ENCODE measurements at regions not wholly inside any gene's neighbourhood (a gene's known extent, or its start where the extent isn't known, plus 50 kb on each side); places are given as distances from the start of the nearest gene placed in this dataset.
"Not testable (repeated sequence)": the region's sequence is repeated elsewhere in the genome, so short reads cannot be mapped to it uniquely, and the experiment has no call there.

- DNase-seq (ENCODE audit: low read depth, low spot score); H3K4me3 ChIP-seq (ENCODE audit: low read length): not testable (repeated sequence)
Measured at GRCh38 chr2:111530239-111530965, 353.6 kb downstream of the ANAPC1 start.

DNA sequence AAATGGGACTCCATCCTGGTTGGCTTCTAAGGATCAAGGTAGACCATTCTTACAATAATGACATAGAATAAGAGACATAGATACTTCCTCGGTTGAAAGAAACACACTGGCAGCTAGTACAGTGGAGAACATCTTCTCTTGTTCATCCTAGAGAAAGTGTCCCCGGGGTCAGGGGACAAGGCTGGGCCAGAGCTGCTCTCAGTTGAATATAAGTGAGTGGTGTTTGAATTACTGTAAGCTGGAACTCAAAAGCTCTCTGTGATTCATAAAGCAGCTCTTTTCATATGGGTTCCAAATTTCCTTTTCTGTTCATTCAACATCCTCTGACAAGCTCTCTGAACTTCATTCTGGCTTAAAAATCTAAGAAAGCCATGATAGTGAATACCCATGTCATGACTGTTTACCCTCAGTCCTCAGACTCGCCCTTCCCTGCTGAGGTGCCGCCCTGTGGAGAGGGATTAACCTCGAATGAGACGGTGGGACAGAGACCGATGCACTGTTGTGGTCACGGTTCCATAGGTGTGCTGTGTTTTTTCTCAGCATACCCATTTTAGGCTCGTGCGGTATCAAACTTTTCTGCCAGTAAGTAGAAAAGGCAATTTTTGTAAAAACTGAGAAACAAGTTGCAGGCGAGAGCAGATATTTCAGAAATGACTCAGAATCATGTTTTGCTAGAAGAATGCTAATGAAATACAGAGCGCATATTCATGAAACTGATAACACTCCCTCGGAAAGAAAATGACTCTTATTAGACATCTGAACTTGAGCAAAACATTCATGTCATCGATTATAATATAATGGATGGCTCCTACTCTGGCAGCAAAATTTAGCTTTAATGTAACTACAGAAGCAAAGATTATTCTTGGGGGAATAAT is 351.1 kb downstream of the ANAPC1 start:
- DNase-seq (ENCODE audit: low read depth, low spot score); H3K4me3 ChIP-seq (ENCODE audit: low read length): not testable (repeated sequence)

- H3K4me3 ChIP-seq (ENCODE audit: low read length); DNase-seq (ENCODE audit: low read depth, low spot score): not testable (repeated sequence)
Measured at GRCh38 chr2:111533557-111534247, 350.3 kb downstream of the ANAPC1 start.

GRCh38 chr2:111534910-111535352 is 349.1 kb downstream of the ANAPC1 start:
- no peak overlapping the region for H3K4me3 ChIP-seq (ENCODE audit: low read length)
- DNase-seq (ENCODE audit: low read depth, low spot score), result no peak

DNA sequence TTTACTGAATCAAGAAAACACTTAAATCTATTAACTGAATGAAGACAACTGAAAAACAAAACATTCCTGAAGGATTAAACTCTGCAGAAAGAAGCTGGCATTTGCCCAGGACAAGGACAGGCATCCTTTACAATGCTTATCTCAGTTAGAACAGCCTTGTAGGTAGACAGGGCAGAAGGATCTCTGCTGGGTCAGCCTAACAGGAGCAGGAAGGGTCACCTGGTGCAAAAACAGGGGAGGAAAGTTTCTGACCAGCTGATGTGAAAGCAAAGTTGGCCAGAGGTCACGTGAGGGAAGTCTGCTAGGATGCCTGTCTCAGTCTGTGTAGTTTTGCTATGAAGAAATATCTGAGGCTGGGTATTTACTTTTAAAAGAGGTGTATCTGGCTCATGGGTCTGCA is 348.6 kb downstream of the ANAPC1 start:
- no peak for DNase-seq (ENCODE audit: low read depth, low spot score)
- H3K4me3 ChIP-seq (ENCODE audit: low read length), result no peak overlapping the region

DNA sequence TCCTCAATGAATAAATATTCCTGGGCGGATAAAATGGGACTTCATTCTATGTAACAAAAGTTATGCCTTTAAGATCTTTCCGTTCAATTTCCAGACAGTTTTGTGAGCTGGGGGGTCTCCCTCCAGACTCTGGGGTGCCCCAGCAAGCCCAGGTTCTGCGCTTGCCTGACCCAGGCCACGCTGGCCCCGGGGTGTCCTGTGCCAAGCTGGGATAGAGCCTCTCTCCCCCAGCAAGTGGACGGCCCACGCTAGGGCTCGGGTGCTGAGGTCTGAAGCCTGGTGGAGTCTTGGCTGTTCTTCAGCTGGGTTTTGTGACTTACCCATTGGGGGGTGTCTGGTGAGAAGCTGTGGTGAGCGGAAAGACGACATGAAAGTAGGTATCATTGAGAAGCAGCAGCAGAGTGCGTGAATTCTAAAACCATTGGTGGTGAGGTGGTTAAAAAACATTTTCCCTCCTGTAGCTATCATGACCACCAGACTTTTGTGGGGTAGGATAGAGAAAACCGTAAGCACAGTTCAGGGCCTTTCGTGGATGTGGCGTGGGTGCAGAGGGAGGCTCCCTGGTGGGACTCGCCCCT is 346.8 kb downstream of the ANAPC1 start:
- DNase-seq (ENCODE audit: low read depth, low spot score), result peak; percentile 12
- H3K4me3 ChIP-seq (ENCODE audit: low read length), result no peak overlapping the region

GRCh38 chr2:111539991-111540390 is 344.0 kb downstream of the ANAPC1 start:
- H3K4me3 ChIP-seq (ENCODE audit: low read length); DNase-seq (ENCODE audit: low read depth, low spot score): not testable (repeated sequence)

DNA sequence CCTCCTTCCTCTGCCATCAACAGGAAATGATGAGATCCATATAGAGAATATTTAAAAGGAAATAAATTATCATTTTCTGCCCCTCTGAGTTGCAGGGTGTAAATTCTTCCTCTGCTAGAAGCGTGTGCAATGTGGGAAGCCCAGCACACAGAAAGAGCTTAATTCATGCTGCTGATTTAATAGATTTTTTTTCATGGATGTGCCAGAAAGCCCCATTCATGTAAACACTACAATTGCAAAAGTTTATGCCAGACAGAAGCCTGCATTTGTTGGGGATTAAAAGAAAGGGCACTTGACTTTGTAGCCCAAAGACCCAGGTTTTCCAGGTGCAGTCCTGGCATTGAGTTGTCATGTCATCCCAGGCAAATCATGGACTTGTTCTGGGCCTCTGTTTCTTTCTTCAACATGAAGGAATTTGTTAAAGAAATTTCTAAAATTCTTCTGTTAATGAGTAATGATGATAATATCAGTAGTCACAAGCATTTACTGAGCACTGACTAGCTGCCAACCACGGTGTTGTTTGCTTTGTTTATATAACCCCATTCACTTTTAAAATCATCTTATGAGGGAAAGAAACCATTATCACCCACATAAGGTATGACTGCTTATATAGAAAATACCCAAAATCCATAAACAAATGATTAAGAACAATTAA is 341.7 kb downstream of the ANAPC1 start:
- H3K4me3 ChIP-seq (ENCODE audit: low read length); DNase-seq (ENCODE audit: low read depth, low spot score): not testable (repeated sequence)

GRCh38 chr2:111544006-111544405 is 340.0 kb downstream of the ANAPC1 start:
- not testable (repeated sequence) for DNase-seq (ENCODE audit: low read depth, low spot score)

DNA sequence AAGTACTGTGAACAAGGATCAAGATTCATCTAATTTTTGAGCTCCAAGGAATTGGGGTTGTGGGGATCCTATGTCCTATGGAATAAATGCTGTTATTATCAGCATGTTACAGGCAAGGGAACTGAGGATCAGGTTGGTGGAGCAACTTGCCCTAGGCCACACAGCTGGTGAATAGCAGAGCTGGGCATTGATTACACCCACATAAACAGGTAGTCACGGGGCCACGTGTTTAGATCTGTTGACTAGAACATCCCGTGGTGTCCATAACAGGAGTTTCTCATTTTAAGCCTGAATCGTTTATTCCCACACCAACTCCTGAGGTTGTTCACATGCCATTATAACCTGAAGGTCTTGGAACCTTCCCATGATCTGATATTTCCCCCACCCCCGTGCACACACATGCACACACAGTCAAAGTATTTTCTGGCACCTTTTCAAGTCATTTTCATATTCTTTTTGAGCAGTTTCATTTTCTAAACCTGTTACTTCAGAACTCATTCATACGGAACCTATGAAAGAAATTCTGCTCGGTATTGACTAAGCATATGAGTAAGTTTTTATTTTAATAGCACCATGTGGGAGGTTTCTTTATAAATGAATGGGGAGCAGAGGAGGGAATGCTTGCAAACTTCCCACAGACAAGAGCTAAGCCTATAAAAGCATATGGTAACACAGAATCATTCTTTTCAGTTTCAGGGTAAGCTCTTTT is 338.1 kb downstream of the ANAPC1 start:
- not testable (repeated sequence) for H3K4me3 ChIP-seq (ENCODE audit: low read length); DNase-seq (ENCODE audit: low read depth, low spot score)

More at GRCh38 chr2:111544006-111544405, 340.0 kb downstream of the ANAPC1 start:
- H3K4me3 ChIP-seq (ENCODE audit: low read length), result not testable (repeated sequence)

DNA sequence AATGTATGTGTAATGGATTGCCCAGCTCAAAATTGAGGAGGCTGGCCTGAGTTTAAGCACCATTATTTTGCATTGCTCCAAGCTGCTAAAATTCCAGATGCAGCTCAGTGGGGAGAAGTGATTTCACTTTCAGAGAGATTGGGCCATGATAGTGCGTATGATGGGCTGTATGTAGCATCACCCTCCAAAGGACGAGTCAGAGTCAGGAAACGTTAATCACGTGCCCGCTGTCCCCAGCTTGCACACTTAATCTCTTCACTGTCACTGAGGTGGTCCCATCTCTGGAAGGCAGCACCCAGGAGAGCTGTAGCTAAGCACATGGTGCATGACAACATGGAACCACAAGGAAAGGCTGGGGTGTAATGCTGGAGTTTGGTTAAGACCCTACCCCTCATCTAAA is 337.4 kb downstream of the ANAPC1 start:
- not testable (repeated sequence) for DNase-seq (ENCODE audit: low read depth, low spot score); H3K4me3 ChIP-seq (ENCODE audit: low read length)

DNA sequence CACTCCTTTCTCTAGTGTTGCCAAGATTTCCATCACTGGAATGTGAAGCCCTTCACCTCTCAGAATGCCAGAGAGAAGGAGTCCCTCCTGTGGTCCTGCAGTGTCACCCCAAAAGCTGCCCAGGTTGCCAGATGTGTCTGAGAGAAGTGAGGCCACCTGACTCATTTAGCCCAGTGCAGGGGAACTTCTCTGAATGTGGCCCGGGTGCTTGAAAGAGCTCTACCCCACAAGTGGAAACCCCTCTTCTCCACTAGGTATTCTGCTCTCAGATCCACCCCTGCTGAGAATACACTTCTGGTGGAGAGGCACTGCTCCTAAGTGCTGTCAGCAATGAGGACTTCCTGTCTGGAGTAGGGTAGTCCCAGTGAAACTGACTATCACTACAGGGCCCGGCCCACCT is 334.8 kb downstream of the ANAPC1 start:
- not testable (repeated sequence) for H3K4me3 ChIP-seq (ENCODE audit: low read length); DNase-seq (ENCODE audit: low read depth, low spot score)

- H3K4me3 ChIP-seq (ENCODE audit: low read length); DNase-seq (ENCODE audit: low read depth, low spot score): not testable (repeated sequence)
Measured at GRCh38 chr2:111551428-111551827, 332.6 kb downstream of the ANAPC1 start.

DNA sequence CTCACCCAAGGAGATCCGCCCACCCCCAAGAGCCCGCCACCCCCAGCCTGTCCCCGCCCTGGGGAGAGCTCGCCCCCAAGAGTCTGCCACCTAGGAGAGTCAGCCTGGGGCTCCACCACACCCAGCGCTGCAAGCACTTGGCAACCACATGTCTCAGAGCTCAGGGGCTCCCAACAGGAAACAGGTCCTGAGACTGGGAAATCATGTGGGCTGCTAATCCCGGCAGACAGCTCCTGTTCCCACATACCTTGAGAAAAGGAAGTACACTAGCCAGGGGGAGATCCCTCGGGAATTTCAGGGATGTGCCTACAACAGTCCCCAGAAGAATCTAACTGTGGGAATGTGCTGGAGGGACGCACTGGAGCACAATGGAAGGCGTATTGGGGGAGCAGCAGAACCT is 331.4 kb downstream of the ANAPC1 start:
- not testable (repeated sequence) for DNase-seq (ENCODE audit: low read depth, low spot score); H3K4me3 ChIP-seq (ENCODE audit: low read length)

GRCh38 chr2:111559301-111559700 is 324.7 kb downstream of the ANAPC1 start:
- not testable (repeated sequence) for DNase-seq (ENCODE audit: low read depth, low spot score); H3K4me3 ChIP-seq (ENCODE audit: low read length)

DNA sequence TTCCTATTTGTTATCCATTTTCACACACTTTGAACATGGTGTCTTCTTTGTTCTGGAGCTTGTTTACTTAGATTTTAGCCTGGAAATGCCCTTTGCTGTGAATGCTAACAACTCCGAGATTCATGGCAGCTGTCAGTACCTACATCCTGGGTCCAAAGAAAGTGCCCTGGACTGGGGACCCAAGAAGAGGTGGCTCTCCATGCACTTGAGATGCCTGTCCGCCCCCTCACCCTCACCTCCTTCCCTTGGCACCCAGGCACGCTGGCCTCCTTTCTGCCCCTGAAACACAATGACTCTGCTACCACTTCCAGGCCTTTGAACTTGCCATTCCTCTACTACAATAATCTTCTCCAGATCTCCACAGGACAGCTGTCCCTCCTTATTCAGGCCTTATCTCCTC is 324.2 kb downstream of the ANAPC1 start:
- not testable (repeated sequence) for DNase-seq (ENCODE audit: low read depth, low spot score); H3K4me3 ChIP-seq (ENCODE audit: low read length)

GRCh38 chr2:111566068-111566467 is 317.9 kb downstream of the ANAPC1 start:
- H3K4me3 ChIP-seq (ENCODE audit: low read length); DNase-seq (ENCODE audit: low read depth, low spot score): not testable (repeated sequence)

- H3K4me3 ChIP-seq (ENCODE audit: low read length); DNase-seq (ENCODE audit: low read depth, low spot score): not testable (repeated sequence)
Measured at GRCh38 chr2:111567233-111567632, 316.8 kb downstream of the ANAPC1 start.

Data from Jurkat, Clone E6-1 (cell line).